Skeletal muscle tissue (tissue), 3 donors: ENCODE measurements at regions not wholly inside any gene's neighbourhood (a gene's known extent, or its start where the extent isn't known, plus 50 kb on each side); places are given as distances from the start of the nearest gene placed in this dataset.
A peak's percentile ranks its signal among the peaks of the same experiment; 100 is the strongest.

Source experiments
- H3K27ac ChIP-seq: one replicate; pipeline ENCODE4 v1.7.0; 2013; ENCODE audit warnings: mild to moderate bottlenecking, low read depth, low read length, inconsistent platforms
- H3K27me3 ChIP-seq, 3 donors: one replicate each; pipeline ENCODE4 v1.7.0; 2013; ENCODE audit warnings: low read length in 3 of 3; ENCODE audit not compliant: control insufficient read depth in 3 of 3, insufficient read depth in 3 of 3
- H3K36me3 ChIP-seq, 3 donors: one replicate each; pipeline ENCODE4 v1.7.0; 2013; ENCODE audit warnings: low read length in 3 of 3; ENCODE audit not compliant: control insufficient read depth in 3 of 3, insufficient read depth in 3 of 3
- H3K4me1 ChIP-seq, 3 donors: one replicate each; pipeline ENCODE4 v1.7.0; 2013; ENCODE audit warnings: low read length in 3 of 3, mild to moderate bottlenecking in 3 of 3; ENCODE audit not compliant: control insufficient read depth in 3 of 3, insufficient read depth in 3 of 3
- H3K4me3 ChIP-seq, 3 donors: one replicate each; pipeline ENCODE4 v1.7.0; 2013; ENCODE audit warnings: low read length in 3 of 3
- H3K9ac ChIP-seq, 3 donors: one replicate each; pipeline ENCODE4 v1.7.0; 2013; ENCODE audit warnings: low read length in 3 of 3, mild to moderate bottlenecking in 3 of 3, moderate library complexity in 2 of 3, low read depth in 1 of 3
- H3K9me3 ChIP-seq, 3 donors: one replicate each; pipeline ENCODE4 v1.7.0; 2013; ENCODE audit warnings: low read length in 3 of 3; ENCODE audit not compliant: control insufficient read depth in 3 of 3
- donor health status: Osteomylitis.

GRCh38 chr3:15967577-15967976, 169.8 kb upstream of the ANKRD28 start:
- Histone ChIP-seq H3K27ac (no peak overlapping the region), H3K36me3 (peaks cover 6 to 19% (median 7%) of the 10 kb centered on the region in 3 donors), H3K4me3 (peak overlapping the region in 1 of 3 donors; percentile 55), H3K9me3 (no peaks in the 10 kb centered on the region), H3K9ac (no peak overlapping the region), H3K27me3 (no peaks in the 10 kb centered on the region), H3K4me1 (peaks cover 13 to 25% (median 17%) of the 10 kb centered on the region in 3 donors)

- Histone ChIP-seq H3K9me3 (no peaks in the 10 kb centered on the region), H3K27ac (no peak overlapping the region), H3K4me1 (peaks cover 16 to 18% (median 17%) of the 10 kb centered on the region in 3 donors), H3K27me3 (no peaks in the 10 kb centered on the region), H3K9ac (no peak overlapping the region), H3K4me3 (no peak overlapping the region), H3K36me3 (peaks cover 6 to 19% (median 7%) of the 10 kb centered on the region in 3 donors)
Measured at GRCh38 chr3:15969874-15970640, 172.3 kb upstream of the ANKRD28 start.

- Histone ChIP-seq H3K9ac (no peak overlapping the region), H3K27me3 (no peaks in the 10 kb centered on the region), H3K9me3 (no peaks in the 10 kb centered on the region)
Measured at GRCh38 chr3:15973414-15973813, 175.6 kb upstream of the ANKRD28 start.

GRCh38 chr3:15973940-15974339, 176.2 kb upstream of the ANKRD28 start:
- Histone ChIP-seq H3K27ac (no peak overlapping the region), H3K9ac (no peak overlapping the region), H3K4me3 (no peak overlapping the region), H3K36me3 (peaks cover 6 to 17% (median 7%) of the 10 kb centered on the region in 3 donors), H3K9me3 (no peaks in the 10 kb centered on the region), H3K4me1 (peaks cover 7 to 9% (median 9%) of the 10 kb centered on the region in 3 donors), H3K27me3 (no peaks in the 10 kb centered on the region)

More at GRCh38 chr3:15973414-15973813, 175.6 kb upstream of the ANKRD28 start:
- peaks cover 6 to 17% (median 7%) of the 10 kb centered on the region in 3 donors for H3K36me3 ChIP-seq
- H3K4me1 ChIP-seq: peaks cover 7 to 9% (median 9%) of the 10 kb centered on the region in 3 donors
- no peak overlapping the region for H3K4me3 ChIP-seq
- peak overlapping the region; percentile 6 for H3K27ac ChIP-seq

GRCh38 chr3:15974647-15975046, 176.9 kb upstream of the ANKRD28 start:
- Histone ChIP-seq H3K36me3 (peaks cover 6 to 14% (median 7%) of the 10 kb centered on the region in 3 donors), H3K27me3 (no peaks in the 10 kb centered on the region), H3K9ac (no peak overlapping the region), H3K9me3 (no peaks in the 10 kb centered on the region), H3K4me3 (no peak overlapping the region), H3K27ac (no peak overlapping the region), H3K4me1 (peaks cover 7 to 9% (median 9%) of the 10 kb centered on the region in 3 donors)

GRCh38 chr3:15976524-15976923, 178.7 kb upstream of the ANKRD28 start:
- Histone ChIP-seq H3K27ac (no peak overlapping the region), H3K9ac (no peak overlapping the region), H3K4me1 (peaks cover 7 to 9% (median 9%) of the 10 kb centered on the region in 3 donors), H3K36me3 (peaks cover 0 to 2% (median 0%) of the 10 kb centered on the region in 3 donors), H3K9me3 (no peaks in the 10 kb centered on the region), H3K27me3 (no peaks in the 10 kb centered on the region), H3K4me3 (no peak overlapping the region)

GRCh38 chr3:15977090-15977489, 179.3 kb upstream of the ANKRD28 start:
- H3K27ac ChIP-seq: no peak overlapping the region

GRCh38 chr3:15977598-15978232, 179.9 kb upstream of the ANKRD28 start:
- Histone ChIP-seq H3K36me3 (peaks cover 0 to 2% (median 0%) of the 10 kb centered on the region in 3 donors), H3K27ac (no peak overlapping the region), H3K4me3 (no peak overlapping the region), H3K27me3 (no peaks in the 10 kb centered on the region), H3K4me1 (peaks cover 14 to 16% (median 15%) of the 10 kb centered on the region in 3 donors), H3K9me3 (no peaks in the 10 kb centered on the region), H3K9ac (no peak overlapping the region)

More at GRCh38 chr3:15977090-15977489, 179.3 kb upstream of the ANKRD28 start:
- Histone ChIP-seq H3K4me3 (no peak overlapping the region), H3K36me3 (peaks cover 0 to 2% (median 0%) of the 10 kb centered on the region in 3 donors), H3K27me3 (no peaks in the 10 kb centered on the region), H3K4me1 (peaks cover 7 to 12% (median 10%) of the 10 kb centered on the region in 3 donors), H3K9ac (no peak overlapping the region), H3K9me3 (no peaks in the 10 kb centered on the region)

GRCh38 chr3:15978801-15979200, 181.0 kb upstream of the ANKRD28 start:
- Histone ChIP-seq H3K4me3 (no peak overlapping the region), H3K36me3 (peaks cover 0 to 2% (median 0%) of the 10 kb centered on the region in 3 donors), H3K4me1 (peaks cover 15 to 18% (median 17%) of the 10 kb centered on the region in 3 donors), H3K27ac (no peak overlapping the region), H3K9me3 (no peaks in the 10 kb centered on the region), H3K9ac (no peak overlapping the region), H3K27me3 (no peaks in the 10 kb centered on the region)

- Histone ChIP-seq H3K36me3 (peaks cover 0 to 2% (median 0%) of the 10 kb centered on the region in 3 donors), H3K9ac (no peak overlapping the region), H3K4me1 (peaks cover 14 to 16% (median 16%) of the 10 kb centered on the region in 3 donors), H3K9me3 (no peaks in the 10 kb centered on the region), H3K27ac (no peak overlapping the region), H3K27me3 (no peaks in the 10 kb centered on the region), H3K4me3 (no peak overlapping the region)
Measured at GRCh38 chr3:15979495-15979894, 181.7 kb upstream of the ANKRD28 start.
